HG03439 (cell line): ENCODE measurements at regions not wholly inside any gene's neighbourhood (a gene's known extent, or its start where the extent isn't known, plus 50 kb on each side); places are given as distances from the start of the nearest gene placed in this dataset.

ENCODE experiments used
- ATAC-seq: cut with Tn5 transposase; IDR thresholded peaks from one replicate; pipeline ENCODE4 v1.9.1; 2021; ENCODE audit warnings: mild to moderate bottlenecking, moderate library complexity; ENCODE audit not compliant: unreplicated experiment

DNA sequence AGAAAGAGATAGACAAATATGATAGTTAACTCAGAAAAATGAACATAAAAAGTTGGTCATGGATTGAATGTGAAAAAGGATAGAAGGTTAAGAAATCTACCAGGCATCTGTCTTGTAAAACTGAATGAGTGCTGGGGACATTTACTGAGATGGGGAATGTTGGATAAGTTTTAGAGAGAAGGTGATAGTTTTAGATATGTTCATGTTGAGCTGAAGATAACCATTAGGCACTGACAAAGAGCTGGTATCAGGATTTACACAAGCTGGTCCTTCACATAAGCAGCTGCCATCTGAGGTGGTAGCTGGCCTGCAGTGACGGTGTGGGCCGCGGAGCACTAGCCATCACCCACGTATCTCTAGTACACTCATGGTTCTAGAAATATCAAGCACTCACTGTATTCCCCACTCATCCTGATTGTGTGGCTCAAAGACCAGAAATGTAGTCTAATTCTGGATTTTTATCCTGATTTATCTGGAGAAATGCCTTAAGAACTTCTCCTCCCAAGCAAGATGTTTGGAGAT, 194.4 kb upstream of the KCNJ16 start:
- no peak for ATAC-seq

DNA sequence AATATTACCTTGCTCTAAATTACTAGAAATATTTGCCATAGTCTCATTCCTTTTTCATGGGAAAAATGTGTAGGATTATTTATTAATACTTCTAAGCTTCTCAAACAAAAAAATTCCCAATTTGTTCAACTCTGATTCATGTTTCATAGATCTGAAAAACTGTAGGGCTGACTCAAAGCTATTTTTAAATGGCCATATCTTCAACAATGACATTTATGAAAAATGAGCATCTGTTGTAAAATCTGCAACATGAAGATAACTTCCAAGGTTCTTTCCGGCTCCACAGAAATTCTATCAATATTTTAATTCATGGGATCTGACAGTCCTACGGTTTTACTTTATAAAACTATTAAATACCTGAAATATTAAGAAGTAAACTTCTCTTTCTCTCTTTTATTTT, 192.7 kb upstream of the KCNJ16 start:
- no peak for ATAC-seq

DNA sequence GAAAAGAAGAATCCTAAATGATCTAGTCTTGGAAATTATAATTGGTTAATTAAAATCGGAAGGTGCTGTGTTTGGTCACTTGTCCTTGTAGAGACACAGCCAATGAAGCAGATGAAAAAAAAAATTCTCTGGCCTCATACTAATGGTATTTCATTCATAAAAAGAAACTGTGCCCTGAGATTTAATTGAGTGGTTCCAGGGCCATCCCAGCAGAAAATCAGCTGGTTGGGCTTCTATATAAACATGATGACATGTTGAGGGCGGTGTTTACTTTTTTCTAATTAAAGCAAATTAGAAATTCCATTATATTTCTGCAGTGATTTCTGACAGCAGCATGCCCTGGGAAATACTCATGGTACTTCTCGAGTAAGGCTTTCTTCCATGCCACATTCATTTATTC, 191.9 kb upstream of the KCNJ16 start:
- ATAC-seq = no peak

DNA sequence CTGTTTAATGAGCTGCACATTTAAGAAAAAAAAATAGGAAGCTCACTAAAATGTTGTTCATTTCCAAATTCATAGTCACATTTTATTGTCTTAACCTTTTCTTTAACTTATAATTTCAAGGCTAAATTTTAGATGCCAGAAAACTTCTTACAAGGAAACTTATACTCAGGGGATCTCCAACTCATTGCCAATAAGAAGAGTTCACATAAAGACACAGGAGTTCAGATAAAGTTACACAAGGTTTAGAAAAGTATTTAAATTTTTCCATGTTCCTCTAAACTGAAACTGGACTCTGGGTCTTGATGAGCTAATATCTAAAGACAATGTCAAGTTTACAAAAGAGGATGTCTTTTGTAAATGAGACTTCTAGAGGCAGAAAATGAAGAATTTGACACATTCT, 190.7 kb upstream of the KCNJ16 start:
- no peak for ATAC-seq

DNA sequence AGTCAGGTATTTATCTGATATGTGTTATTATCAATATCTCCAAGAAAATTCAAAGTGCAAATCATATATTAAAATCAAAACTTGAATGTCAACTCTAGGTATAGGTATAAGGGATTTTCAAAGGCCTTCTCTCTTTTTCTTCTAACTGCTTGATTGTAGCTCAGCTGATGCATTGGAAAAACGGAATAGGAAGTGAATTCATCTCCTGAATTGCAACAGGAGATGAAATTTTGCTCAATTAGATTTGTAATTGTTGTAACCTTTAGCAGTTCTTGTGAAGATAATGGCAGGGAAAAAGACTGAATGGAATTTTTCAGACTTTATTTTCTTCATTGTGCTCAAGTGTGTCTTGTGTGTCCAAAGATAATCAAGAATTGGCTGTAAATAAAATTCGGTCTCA, 190.2 kb upstream of the KCNJ16 start:
- ATAC-seq = no peak

DNA sequence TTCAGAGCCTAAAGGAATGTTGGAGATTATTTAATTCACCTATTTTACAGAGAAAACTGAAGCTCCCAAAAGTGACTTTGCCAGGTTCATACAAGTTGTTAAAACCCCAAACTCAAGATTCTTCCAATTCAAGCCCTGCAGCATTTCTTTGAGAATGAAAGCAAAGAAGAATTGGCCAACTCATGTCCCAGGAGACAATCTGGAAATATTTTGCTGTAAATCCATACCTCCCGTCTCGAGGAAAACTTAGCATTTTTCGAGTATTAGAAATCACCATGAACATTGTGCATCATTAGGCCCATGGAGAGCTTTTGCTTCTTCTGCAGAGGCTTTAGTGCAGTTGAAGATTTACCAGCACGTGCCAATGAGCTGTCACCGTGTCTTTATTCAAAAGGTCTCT, 176.4 kb upstream of the KCNJ16 start:
- ATAC-seq = no peak

DNA sequence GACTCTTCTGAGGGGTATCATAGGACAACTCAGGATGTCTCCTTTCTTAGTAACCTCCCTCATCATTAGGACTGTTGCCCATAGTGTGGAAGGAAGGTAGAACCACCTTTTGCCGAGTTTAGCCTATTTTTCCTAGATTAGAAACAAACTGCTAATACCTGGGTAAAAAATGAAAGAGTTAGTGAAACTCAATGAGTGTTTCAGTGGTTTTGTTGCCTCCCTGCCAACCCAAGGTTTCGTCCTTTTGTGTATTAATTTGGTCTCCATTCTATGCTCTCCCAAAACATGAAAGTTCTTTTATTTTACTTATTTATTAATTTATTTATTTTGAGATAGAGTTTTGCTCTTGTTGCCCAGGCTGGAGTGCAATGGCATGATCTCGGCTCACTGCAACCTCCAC, 174.9 kb upstream of the KCNJ16 start:
- ATAC-seq = no peak

DNA sequence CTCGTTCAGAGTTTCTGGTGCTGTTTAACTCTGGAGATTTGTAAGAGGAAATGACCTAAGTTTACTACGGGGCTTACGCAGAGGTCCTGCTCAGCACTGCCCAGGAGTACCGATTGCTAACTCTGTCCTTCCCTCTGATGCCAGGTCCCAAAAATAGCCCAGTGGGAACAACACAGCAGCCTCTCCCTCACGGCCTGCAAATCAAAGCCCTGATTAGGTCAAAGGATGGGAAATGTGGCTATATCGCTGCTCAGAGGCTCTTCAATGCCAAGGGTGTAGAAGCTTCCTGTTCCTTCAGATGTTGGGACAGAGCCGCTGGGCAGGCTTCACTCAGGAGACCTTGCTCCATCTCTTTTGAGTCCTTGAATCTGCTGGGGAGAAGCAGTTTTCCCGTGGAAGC, 174.2 kb upstream of the KCNJ16 start:
- ATAC-seq = no peak

DNA sequence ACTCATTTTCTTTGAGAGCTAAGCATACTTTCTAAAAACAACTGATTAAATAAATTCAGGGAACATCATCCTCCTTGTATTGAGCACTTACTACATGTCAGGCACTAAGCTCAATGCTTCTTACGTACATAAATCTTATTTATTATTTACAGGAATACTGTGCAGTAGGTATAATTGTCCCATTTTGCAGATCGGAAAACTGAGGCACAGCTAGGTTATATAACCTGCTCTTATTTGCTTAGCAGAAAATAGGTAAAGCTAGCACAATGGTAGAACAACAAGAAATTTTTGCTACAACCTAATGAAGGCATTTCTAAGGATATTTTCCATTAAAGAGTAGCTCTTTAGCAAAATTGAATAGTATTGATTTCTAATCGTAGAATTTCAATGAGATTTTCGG, 168.7 kb upstream of the KCNJ16 start:
- no peak for ATAC-seq

DNA sequence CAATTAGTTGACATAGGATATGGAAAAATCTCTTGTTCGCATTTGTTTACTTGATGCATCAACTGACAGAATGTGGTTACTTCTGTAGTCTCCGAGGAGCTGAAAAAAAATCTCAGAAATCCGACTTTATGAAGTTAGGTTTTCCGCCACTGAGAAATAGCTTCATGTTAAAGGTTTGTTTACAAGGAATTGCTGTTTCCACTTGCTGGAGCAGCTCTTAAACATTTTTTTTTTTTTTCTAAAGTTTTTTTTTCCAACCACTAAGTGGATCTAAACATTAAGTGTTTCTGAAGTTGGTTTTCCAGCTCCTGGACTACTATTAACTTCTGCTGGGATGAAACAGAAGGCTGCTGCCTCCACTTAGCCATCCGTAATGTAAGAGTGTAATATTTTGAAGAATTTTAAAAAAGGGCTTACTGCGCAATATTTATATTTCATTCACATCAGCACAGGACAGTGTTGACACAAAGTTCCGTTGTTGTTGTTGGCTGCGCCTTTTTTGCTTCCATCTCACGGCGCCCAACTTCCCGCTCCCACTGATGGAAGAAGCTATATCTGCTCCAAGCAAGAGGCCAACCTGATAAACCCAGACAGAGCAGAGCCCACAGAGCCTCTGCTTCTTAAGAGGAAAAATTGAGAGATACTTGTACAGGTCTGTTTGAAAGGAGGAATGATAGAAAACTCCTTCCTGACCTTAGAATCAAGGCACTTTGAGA, 167.7 kb upstream of the KCNJ16 start:
- ATAC-seq = no peak

DNA sequence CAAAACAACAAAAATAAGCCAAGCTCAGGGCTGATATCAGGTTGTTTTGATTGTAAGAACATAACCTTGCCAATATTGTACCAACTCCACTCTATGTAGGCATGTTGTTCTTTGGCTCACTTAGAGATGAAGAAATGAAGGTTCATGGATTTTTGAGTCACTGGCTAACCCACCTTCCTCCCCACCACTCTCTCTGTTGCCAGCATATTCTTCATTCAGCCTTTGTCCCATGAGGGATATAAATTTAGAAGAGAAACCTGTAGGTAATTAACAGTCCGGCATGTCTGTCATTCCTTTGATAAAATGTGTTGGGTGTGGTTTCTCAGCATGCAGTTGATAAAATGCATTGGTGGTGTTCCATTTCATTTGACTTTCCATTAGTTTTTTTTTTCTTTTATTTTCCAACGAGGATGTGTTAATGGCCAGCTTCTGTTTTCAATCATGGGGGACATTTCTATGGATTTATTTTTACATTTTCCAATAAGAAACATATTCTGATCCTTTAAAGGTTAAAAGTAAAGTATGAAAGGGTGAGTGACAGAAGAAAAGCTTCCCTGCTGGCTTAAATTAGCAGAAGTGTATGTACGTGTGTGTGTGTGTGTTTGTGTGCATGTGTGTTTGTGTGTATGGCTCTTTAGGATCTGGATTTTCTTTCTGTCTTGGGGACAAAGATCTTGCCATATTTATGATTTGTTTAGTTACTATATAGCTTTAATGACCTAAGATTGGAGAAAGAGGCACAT, 166.2 kb upstream of the KCNJ16 start:
- no peak for ATAC-seq

DNA sequence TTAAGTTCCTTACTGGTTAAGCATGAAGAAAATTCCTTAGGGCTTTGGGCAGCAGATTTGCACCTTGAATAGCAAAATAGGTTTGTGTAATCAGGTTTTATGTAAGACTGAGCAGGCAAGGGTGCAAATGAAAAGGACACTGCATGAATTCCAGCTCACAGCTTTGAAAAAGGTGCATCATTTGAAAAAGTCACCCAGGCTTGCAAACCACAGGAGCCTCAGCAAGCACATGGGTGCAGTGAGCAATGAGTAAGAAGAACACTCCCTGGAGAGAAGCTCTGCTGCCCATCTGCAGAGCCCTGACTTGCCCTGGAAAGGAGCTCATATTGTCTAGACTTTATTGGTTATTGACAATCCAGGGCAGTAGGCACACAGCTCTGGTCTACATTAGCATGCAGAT, 165.6 kb upstream of the KCNJ16 start:
- ATAC-seq = no peak

DNA sequence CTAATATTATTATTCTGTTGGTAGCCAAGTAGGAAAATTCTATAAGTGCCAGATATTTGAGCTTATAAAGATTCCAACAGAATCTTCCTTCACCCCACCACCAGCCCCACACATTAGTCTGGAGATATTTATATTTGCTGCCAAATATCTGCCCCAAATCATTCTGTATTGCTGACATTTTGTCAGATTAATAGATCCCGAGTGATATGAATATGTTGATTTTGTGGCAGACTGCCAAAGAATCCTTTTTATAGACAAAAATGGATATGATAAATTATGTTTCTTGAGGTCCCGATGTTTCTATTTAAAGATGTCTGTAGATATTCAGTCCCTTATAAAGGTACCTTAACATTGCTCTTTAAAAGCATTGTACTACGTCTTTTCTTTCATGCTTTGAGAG, 162.2 kb upstream of the KCNJ16 start:
- no peak for ATAC-seq

DNA sequence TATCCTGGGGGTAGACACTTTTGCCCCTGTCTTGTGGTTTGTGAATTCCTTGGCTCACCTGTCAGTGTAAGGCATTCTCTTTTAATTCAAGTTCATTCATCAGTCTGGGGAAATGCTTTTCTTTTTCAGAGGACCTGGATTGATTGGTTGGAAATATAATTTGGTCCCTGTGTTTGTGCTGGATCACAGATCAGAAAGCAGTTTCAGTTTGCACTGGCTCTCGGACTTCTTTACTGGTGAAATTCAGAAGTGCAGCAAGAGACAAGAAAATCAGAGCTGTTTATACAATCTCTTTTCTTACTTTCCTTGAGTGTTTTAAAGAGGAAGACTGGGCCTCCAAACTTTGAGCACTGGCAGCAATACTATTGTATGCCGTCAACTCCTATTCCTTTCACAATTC, 161.8 kb upstream of the KCNJ16 start:
- ATAC-seq = no peak

DNA sequence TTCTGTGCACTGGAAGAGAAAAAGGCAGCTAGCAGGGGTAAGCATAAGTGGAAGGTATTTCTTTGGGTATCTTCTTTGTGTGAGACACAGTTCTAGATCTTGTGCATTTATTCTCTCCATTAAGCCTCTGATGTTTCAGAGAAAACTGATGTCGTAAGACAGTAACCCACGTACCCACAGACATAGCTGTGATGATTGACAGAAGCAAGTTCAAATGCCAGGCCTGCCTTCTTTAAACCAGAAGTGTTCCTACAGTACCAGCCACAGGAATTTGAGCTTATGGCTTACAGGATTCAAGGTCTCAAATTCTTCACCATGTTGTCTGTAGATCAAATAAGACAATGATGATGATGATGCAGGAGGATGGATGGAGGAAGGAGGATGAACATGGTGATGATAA, 161.4 kb upstream of the KCNJ16 start:
- no peak for ATAC-seq

DNA sequence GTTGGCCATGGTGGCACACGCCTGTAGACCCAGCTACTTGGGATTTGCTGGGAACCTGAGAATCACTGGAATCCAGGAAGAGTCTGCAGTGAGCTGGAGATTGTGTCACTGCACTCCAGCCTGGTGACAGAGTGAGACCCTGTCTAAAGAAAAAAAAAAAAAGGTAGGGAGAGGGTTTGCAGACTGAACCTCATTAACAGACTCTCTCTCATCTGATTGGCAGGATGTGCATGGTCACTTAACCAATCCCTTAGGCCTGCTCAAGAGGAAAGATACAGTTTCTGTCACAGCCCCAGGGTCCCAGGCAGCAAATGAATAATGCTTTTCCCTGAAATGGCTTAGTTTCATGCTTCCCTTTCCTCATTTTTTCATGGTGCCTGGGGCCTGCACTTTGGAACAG, 160.5 kb upstream of the KCNJ16 start:
- no peak for ATAC-seq

DNA sequence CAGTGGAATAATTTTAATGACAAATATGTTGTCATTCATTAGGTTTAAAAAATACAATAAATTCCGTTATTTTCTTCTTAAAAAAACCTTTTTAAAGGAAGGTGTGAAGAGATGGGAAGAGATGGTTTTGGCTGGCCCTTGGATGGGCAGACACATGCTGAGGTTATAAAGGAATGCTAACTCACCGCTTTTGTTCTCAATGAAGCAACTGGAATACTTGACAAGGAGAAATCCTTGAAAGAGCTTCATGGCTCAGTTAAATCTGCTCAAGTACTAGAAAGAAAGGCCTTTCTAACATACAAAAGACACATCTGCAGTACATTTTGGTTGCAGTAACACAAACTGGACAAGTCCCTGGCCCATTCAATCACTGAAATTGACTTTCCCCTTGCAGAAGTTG, 158.3 kb upstream of the KCNJ16 start:
- no peak for ATAC-seq

DNA sequence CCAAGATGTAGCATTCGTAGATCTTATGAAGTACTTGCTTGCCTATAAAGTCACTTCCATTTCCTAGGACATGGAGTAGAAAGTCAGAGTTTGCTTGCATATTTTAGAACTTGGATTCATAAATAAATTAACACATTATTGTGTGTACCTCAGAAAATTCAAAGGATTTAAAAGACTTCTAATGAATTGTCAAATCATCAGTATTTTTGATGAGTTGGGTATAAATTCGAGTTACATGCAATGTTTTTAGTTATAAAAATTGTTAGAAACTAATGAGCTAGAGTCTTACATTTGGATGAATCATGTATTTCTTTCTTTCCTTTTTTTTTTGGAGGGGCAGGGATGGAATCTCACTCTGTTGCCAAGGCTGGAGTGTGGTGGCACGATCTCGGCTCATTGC, 156.9 kb upstream of the KCNJ16 start:
- no peak for ATAC-seq

DNA sequence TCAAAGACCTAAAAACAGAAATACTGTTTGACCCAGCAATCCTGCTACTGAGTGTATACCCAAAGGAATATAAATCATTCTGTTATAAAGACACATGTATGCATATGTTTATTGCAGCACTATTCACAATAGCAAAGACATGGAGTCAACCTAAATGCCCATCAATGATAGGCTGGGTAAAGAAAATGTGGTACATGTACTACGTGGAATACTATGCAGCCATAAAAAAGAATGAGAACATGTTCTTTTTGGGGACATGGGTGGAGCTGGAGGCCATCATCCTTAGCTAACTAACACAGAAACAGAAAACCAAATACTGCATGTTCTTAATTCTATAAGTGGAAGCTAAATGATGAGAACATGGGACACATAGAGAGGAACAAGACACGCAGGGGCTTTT, 155.2 kb upstream of the KCNJ16 start:
- no peak for ATAC-seq

DNA sequence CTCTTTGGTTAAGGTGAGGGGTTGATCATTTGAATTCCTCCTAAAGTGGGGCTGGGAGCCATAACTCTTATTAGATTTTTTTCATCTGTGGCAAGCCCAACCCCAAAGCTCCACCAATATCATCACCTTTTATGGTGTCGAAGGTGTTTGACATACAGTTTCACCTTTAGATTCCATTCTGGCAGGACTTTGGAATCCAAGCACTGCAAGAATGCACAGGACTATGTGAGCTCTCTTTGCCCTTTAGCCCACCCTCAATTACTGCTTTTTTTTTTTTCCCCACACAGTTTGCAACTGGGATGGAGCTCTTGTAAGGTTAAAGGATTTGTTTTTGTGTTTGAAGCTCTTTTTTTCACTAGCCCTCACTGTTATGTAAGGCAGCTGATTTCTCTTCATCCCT, 154.0 kb upstream of the KCNJ16 start:
- no peak for ATAC-seq

DNA sequence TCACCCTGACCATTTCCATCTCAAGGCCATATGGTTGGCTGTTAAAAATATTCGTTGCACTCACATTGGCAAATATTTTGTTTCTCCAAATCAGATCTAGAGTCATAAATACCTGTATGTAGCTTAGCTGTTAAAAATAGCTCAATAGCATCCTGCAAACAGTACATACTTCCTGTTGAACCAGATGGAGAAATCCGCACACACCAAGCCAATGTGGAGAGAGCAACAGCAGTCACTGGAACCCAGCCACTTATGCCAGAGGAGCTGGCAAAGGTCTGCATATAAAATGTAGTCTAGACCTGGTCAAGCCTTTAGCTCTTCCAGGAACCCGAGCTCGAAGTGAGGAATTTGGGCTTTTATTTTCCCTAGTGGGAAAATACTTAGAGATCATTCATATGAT, 146.4 kb upstream of the KCNJ16 start:
- no peak for ATAC-seq

DNA sequence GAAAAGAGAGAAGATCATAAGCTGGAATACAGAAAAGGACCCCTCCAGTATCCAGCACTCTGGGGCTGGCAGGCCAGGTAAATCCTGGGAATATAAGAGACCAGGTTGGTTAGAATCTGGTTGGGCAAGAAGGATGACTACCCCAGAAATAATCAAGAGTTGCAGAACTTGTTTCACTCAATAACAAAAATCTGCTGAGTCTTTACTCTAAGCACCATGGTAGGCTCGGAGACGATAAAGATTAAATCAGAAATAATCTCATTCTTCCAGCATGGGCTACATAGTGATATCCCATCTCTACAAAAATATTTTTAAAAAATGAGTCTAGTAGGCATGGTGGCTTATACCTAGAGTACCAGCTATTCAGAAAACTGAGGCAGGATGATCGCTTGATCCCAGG, 138.0 kb upstream of the KCNJ16 start:
- no peak for ATAC-seq

DNA sequence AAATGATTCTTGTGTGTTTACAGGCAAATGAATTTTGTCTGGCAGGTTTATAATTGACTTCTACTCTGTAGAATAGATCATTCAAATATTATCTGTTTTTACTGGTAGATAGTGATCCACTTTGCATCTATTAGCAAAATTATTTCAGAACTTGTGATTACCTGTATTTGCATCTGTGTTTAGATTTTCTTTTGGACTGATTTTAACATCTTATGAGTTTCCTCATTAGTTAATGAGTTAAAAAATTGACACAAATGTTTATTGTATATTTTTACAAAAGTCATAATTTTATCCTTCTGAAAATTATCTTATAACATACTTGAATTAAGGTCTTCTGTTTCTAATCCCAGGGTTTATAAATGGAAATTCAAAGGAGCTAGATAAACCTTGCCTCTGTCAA, 132.0 kb upstream of the KCNJ16 start:
- no peak for ATAC-seq
